ENCODE measurements at regions not wholly inside any gene's neighbourhood (a gene's known extent, or its start where the extent isn't known, plus 50 kb on each side); places are given as distances from the start of the nearest gene placed in this dataset.

DNA sequence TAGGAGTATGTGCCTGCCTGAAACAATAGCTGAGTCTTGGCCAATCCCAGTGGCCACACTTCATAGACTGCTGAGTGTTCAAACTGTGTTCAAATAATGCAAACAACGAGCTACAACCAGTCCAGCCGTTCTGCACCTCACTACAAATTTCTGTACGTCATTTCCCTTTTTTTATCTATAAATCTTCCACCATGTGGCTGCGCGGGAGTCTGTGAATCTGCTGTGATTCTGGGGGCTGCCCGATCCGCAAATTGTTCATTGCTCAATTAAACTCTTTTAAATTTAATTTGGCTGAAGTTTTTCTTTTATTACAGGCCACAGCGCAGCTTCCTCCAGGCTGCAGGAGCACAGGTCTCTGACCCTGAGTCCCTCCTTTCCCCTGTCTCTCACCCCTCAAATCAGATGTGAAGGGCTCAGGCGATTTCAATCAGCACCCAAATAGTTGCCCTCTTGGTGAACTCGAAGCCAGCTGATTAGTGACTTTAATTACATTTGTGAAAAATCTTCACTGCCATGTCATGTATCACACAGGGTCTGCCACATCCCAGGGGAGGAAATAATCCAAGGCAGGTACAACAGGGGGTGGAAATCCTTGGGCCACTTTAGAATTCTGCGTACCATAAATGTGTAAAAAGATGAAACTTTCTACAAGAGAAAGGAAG lies 145.6 kb downstream of the NDUFA10 start:
- no peak for TF ChIP-seq STAT1 (IDR thresholded peaks at IDR 0.05; ENCODE audit: unreplicated experiment)
- TF ChIP-seq, protein P1, sequence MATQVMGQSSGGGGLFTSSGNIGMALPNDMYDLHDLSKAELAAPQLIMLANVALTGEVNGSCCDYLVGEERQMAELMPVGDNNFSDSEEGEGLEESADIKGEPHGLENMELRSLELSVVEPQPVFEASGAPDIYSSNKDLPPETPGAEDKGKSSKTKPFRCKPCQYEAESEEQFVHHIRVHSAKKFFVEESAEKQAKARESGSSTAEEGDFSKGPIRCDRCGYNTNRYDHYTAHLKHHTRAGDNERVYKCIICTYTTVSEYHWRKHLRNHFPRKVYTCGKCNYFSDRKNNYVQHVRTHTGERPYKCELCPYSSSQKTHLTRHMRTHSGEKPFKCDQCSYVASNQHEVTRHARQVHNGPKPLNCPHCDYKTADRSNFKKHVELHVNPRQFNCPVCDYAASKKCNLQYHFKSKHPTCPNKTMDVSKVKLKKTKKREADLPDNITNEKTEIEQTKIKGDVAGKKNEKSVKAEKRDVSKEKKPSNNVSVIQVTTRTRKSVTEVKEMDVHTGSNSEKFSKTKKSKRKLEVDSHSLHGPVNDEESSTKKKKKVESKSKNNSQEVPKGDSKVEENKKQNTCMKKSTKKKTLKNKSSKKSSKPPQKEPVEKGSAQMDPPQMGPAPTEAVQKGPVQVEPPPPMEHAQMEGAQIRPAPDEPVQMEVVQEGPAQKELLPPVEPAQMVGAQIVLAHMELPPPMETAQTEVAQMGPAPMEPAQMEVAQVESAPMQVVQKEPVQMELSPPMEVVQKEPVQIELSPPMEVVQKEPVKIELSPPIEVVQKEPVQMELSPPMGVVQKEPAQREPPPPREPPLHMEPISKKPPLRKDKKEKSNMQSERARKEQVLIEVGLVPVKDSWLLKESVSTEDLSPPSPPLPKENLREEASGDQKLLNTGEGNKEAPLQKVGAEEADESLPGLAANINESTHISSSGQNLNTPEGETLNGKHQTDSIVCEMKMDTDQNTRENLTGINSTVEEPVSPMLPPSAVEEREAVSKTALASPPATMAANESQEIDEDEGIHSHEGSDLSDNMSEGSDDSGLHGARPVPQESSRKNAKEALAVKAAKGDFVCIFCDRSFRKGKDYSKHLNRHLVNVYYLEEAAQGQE (IDR thresholded peaks at IDR 0.05; ENCODE audit: unreplicated experiment), result no peak
- no peak for TF ChIP-seq NANOG (IDR thresholded peaks at IDR 0.05; ENCODE audit: borderline replicate concordance)
- TF ChIP-seq ZNF114 (CRISPR knock-in tag; IDR thresholded peaks at IDR 0.05), result no peak
- TF ChIP-seq CREB1 (CRISPR knock-in tag; IDR thresholded peaks at IDR 0.05; ENCODE audit: low read depth), result no peak
- TF ChIP-seq, protein P2, sequence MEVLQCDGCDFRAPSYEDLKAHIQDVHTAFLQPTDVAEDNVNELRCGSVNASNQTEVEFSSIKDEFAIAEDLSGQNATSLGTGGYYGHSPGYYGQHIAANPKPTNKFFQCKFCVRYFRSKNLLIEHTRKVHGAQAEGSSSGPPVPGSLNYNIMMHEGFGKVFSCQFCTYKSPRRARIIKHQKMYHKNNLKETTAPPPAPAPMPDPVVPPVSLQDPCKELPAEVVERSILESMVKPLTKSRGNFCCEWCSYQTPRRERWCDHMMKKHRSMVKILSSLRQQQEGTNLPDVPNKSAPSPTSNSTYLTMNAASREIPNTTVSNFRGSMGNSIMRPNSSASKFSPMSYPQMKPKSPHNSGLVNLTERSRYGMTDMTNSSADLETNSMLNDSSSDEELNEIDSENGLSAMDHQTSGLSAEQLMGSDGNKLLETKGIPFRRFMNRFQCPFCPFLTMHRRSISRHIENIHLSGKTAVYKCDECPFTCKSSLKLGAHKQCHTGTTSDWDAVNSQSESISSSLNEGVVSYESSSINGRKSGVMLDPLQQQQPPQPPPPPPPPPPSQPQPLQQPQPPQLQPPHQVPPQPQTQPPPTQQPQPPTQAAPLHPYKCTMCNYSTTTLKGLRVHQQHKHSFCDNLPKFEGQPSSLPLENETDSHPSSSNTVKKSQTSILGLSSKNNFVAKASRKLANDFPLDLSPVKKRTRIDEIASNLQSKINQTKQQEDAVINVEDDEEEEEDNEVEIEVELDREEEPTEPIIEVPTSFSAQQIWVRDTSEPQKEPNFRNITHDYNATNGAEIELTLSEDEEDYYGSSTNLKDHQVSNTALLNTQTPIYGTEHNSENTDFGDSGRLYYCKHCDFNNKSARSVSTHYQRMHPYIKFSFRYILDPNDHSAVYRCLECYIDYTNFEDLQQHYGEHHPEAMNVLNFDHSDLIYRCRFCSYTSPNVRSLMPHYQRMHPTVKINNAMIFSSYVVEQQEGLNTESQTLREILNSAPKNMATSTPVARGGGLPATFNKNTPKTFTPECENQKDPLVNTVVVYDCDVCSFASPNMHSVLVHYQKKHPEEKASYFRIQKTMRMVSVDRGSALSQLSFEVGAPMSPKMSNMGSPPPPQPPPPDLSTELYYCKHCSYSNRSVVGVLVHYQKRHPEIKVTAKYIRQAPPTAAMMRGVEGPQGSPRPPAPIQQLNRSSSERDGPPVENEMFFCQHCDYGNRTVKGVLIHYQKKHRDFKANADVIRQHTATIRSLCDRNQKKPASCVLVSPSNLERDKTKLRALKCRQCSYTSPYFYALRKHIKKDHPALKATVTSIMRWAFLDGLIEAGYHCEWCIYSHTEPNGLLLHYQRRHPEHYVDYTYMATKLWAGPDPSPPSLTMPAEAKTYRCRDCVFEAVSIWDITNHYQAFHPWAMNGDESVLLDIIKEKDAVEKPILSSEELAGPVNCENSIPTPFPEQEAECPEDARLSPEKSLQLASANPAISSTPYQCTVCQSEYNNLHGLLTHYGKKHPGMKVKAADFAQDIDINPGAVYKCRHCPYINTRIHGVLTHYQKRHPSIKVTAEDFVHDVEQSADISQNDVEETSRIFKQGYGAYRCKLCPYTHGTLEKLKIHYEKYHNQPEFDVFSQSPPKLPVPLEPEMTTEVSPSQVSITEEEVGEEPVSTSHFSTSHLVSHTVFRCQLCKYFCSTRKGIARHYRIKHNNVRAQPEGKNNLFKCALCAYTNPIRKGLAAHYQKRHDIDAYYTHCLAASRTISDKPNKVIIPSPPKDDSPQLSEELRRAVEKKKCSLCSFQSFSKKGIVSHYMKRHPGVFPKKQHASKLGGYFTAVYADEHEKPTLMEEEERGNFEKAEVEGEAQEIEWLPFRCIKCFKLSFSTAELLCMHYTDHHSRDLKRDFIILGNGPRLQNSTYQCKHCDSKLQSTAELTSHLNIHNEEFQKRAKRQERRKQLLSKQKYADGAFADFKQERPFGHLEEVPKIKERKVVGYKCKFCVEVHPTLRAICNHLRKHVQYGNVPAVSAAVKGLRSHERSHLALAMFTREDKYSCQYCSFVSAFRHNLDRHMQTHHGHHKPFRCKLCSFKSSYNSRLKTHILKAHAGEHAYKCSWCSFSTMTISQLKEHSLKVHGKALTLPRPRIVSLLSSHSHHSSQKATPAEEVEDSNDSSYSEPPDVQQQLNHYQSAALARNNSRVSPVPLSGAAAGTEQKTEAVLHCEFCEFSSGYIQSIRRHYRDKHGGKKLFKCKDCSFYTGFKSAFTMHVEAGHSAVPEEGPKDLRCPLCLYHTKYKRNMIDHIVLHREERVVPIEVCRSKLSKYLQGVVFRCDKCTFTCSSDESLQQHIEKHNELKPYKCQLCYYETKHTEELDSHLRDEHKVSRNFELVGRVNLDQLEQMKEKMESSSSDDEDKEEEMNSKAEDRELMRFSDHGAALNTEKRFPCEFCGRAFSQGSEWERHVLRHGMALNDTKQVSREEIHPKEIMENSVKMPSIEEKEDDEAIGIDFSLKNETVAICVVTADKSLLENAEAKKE (CRISPR knock-in tag; IDR thresholded peaks at IDR 0.05), result no peak
- no peak for TF ChIP-seq EZH2 (IDR thresholded peaks at IDR 0.05; ENCODE audit: low read depth, unreplicated experiment)
- TF ChIP-seq, protein P3, sequence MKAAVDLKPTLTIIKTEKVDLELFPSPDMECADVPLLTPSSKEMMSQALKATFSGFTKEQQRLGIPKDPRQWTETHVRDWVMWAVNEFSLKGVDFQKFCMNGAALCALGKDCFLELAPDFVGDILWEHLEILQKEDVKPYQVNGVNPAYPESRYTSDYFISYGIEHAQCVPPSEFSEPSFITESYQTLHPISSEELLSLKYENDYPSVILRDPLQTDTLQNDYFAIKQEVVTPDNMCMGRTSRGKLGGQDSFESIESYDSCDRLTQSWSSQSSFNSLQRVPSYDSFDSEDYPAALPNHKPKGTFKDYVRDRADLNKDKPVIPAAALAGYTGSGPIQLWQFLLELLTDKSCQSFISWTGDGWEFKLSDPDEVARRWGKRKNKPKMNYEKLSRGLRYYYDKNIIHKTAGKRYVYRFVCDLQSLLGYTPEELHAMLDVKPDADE (IDR thresholded peaks at IDR 0.05), result no peak
- TF ChIP-seq ZNF331 (CRISPR knock-in tag; IDR thresholded peaks at IDR 0.05; ENCODE audit: low read depth), result no peak
- TF ChIP-seq EZH2phosphoT487 (IDR thresholded peaks at IDR 0.05; ENCODE audit: unreplicated experiment), result no peak
- TF ChIP-seq JUNB (IDR thresholded peaks at IDR 0.05; ENCODE audit: unreplicated experiment), result no peak
- TF ChIP-seq, protein P4, sequence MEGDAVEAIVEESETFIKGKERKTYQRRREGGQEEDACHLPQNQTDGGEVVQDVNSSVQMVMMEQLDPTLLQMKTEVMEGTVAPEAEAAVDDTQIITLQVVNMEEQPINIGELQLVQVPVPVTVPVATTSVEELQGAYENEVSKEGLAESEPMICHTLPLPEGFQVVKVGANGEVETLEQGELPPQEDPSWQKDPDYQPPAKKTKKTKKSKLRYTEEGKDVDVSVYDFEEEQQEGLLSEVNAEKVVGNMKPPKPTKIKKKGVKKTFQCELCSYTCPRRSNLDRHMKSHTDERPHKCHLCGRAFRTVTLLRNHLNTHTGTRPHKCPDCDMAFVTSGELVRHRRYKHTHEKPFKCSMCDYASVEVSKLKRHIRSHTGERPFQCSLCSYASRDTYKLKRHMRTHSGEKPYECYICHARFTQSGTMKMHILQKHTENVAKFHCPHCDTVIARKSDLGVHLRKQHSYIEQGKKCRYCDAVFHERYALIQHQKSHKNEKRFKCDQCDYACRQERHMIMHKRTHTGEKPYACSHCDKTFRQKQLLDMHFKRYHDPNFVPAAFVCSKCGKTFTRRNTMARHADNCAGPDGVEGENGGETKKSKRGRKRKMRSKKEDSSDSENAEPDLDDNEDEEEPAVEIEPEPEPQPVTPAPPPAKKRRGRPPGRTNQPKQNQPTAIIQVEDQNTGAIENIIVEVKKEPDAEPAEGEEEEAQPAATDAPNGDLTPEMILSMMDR (conservative IDR thresholded peaks at IDR 0.05; ENCODE audit: low read depth in 2 of 2), result no peak
- no peak for TF ChIP-seq POLR2AphosphoS5 (IDR thresholded peaks at IDR 0.05; ENCODE audit: low read depth)
- no peak for ATAC-seq
- Histone ChIP-seq H3K4me1 (ENCODE audit: insufficient read depth) (no peaks in the 10 kb centered on the region), H3K79me2 (replicated peaks; ENCODE audit: insufficient read depth) (no peaks in the 10 kb centered on the region), H3K9me2 (ENCODE audit: insufficient read depth) (no peaks in the 10 kb centered on the region), H3F3A (replicated peaks; ENCODE audit: low read depth) (no peaks in the 10 kb centered on the region), H4K20me1 (replicated peaks; ENCODE audit: insufficient read depth) (no peaks in the 10 kb centered on the region), H3K4me2 (no peak overlapping the region), H3K4me3 (no peak overlapping the region), H2AFZ (no peak overlapping the region), H3K36me3 (ENCODE audit: insufficient read depth) (no peaks in the 10 kb centered on the region), H3K27ac (ENCODE audit: low read depth) (no peak overlapping the region), H3K27me3 (ENCODE audit: insufficient read depth) (no peaks in the 10 kb centered on the region)
- no peak for DNase-seq (ENCODE audit: low spot score)
- Mint-ChIP-seq H3K27me3 (ENCODE audit: insufficient read depth, low read depth, poor library complexity) (peaks cover 6% of the 10 kb centered on the region), H3K9me3 (peaks cover 14% of the 10 kb centered on the region), H3K27ac (no peak overlapping the region), H3K4me3 (no peak overlapping the region), H3K36me3 (ENCODE audit: low read depth) (peaks cover under 1% of the 10 kb centered on the region; the same call in 2 of the 3 replicates), H3K4me1 (peaks cover 21% of the 10 kb centered on the region)
